ENCODE measurements at regions not wholly inside any gene's neighbourhood (a gene's known extent, or its start where the extent isn't known, plus 50 kb on each side); places are given as distances from the start of the nearest gene placed in this dataset.

GRCh38 chr14:40887912-40888311 lies 718.8 kb upstream of the LRFN5 start:
- H3K79me2 ChIP-seq (ENCODE audit: control insufficient read depth, insufficient read depth, low read length, poor library complexity): no peaks in the 10 kb centered on the region
- no peak overlapping the region for H2BK5ac ChIP-seq (ENCODE audit: low read depth, low read length, poor library complexity)

DNA sequence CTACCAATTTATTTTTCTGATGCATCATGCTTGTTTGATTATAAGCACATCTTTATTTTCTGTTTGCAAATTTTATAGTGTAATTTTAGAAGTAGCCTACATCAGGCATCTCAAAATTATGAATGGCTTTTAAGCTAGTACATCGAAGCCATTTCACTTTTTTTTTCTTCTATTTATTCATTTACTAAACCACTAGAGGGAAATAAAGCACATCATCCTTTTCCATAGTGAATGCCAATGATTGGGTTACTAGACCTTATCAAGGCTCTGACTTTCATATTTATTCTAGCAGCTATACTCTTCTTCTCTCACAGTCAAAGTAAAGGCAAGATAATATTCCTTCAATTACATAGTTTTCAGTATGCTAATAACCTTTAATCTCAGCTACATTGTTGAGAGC lies 736.4 kb upstream of the LRFN5 start:
- no peak overlapping the region for H3K4ac ChIP-seq (ENCODE audit: low read depth, low read length)
- no peak overlapping the region for H2BK5ac ChIP-seq (ENCODE audit: low read depth, low read length, poor library complexity)
- H2AK5ac ChIP-seq (ENCODE audit: low read length): no peak overlapping the region
- H2AFZ ChIP-seq (ENCODE audit: insufficient read depth, low read length, poor library complexity): no peak overlapping the region
- no peaks in the 10 kb centered on the region for H3K27me3 ChIP-seq (ENCODE audit: insufficient read depth, low read length)
- no peaks in the 10 kb centered on the region for H3K36me3 ChIP-seq (ENCODE audit: control insufficient read depth in 1 of 2, insufficient read depth in 2 of 2, low read length in 2 of 2)
- no peaks in the 10 kb centered on the region for H3K4me1 ChIP-seq (ENCODE audit: control insufficient read depth in 1 of 2, insufficient read depth in 2 of 2, low read length in 2 of 2)
- H3K14ac ChIP-seq (ENCODE audit: low read length): no peak overlapping the region
- no peak overlapping the region for H3K9ac ChIP-seq (ENCODE audit: low read length)
- no peak overlapping the region for H2BK12ac ChIP-seq (ENCODE audit: low read length)
- no peak overlapping the region for H3K27ac ChIP-seq (ENCODE audit: low read depth, low read length)
- H3K79me2 ChIP-seq (ENCODE audit: control insufficient read depth, insufficient read depth, low read length, poor library complexity): no peaks in the 10 kb centered on the region
- H3K4me2 ChIP-seq (ENCODE audit: low read length): no peak overlapping the region
- no peaks in the 10 kb centered on the region for H3K79me1 ChIP-seq (ENCODE audit: low read length)
- H4K91ac ChIP-seq (ENCODE audit: low read depth, low read length): no peak overlapping the region
- no peaks in the 10 kb centered on the region for H3K9me3 ChIP-seq (ENCODE audit: insufficient read depth, low read depth, low read length)
- H4K12ac ChIP-seq (ENCODE audit: low read depth, low read length): no peak overlapping the region
- no peak overlapping the region for H3K4me3 ChIP-seq (ENCODE audit: low read depth, low read length)
- H3K18ac ChIP-seq (ENCODE audit: low read length): no peak overlapping the region
- no peak overlapping the region for H2BK120ac ChIP-seq (ENCODE audit: insufficient read depth, low read length, poor library complexity)
- H3K23ac ChIP-seq (ENCODE audit: low read length): no peak overlapping the region
- DNase-seq: no peak
- no CpG with 5 or more reads among the region's 1 CpG for WGBS (ENCODE audit: extremely low coverage, insufficient coverage, insufficient read length)
- no peak overlapping the region for H4K8ac ChIP-seq (ENCODE audit: low read depth, low read length)

More at GRCh38 chr14:40887912-40888311, 718.8 kb upstream of the LRFN5 start:
- Histone ChIP-seq H3K79me1 (ENCODE audit: low read length) (no peaks in the 10 kb centered on the region), H3K18ac (ENCODE audit: low read length) (no peak overlapping the region), H3K4ac (ENCODE audit: low read depth, low read length) (no peak overlapping the region), H3K4me1 (ENCODE audit: control insufficient read depth in 1 of 2, insufficient read depth in 2 of 2, low read length in 2 of 2) (no peaks in the 10 kb centered on the region), H2AFZ (ENCODE audit: insufficient read depth, low read length, poor library complexity) (no peak overlapping the region), H3K27me3 (ENCODE audit: insufficient read depth, low read length) (no peaks in the 10 kb centered on the region), H3K9ac (ENCODE audit: low read length) (no peak overlapping the region), H3K4me3 (ENCODE audit: low read depth, low read length) (no peak overlapping the region), H3K14ac (ENCODE audit: low read length) (no peak overlapping the region), H3K27ac (ENCODE audit: low read depth, low read length) (no peak overlapping the region), H3K36me3 (ENCODE audit: control insufficient read depth in 1 of 2, insufficient read depth in 2 of 2, low read length in 2 of 2) (no peaks in the 10 kb centered on the region), H2BK12ac (ENCODE audit: low read length) (no peak overlapping the region), H3K23ac (ENCODE audit: low read length) (no peak overlapping the region), H4K91ac (ENCODE audit: low read depth, low read length) (no peak overlapping the region), H2BK120ac (ENCODE audit: insufficient read depth, low read length, poor library complexity) (no peak overlapping the region), H3K4me2 (ENCODE audit: low read length) (no peak overlapping the region), H3K9me3 (ENCODE audit: insufficient read depth, low read depth, low read length) (no peaks in the 10 kb centered on the region), H4K8ac (ENCODE audit: low read depth, low read length) (no peak overlapping the region), H2AK5ac (ENCODE audit: low read length) (no peak overlapping the region), H4K12ac (ENCODE audit: low read depth, low read length) (no peak overlapping the region)
- no peak for DNase-seq
- no CpG with 5 or more reads among the region's 2 CpGs for WGBS (ENCODE audit: extremely low coverage, insufficient coverage, insufficient read length)

- peak overlapping the region; percentile 8 for H3K9ac ChIP-seq (ENCODE audit: low read length)
- H3K79me2 ChIP-seq (ENCODE audit: control insufficient read depth, insufficient read depth, low read length, poor library complexity): no peaks in the 10 kb centered on the region
- no peaks in the 10 kb centered on the region for H3K27me3 ChIP-seq (ENCODE audit: insufficient read depth, low read length)
- peaks cover 1% of the 10 kb centered on the region for H3K9me3 ChIP-seq (ENCODE audit: insufficient read depth, low read depth, low read length)
- H3K4ac ChIP-seq (ENCODE audit: low read depth, low read length): no peak overlapping the region
- no peaks in the 10 kb centered on the region for H3K79me1 ChIP-seq (ENCODE audit: low read length)
- no peaks in the 10 kb centered on the region for H3K4me1 ChIP-seq (ENCODE audit: control insufficient read depth in 1 of 2, insufficient read depth in 2 of 2, low read length in 2 of 2)
- no peak overlapping the region for H4K8ac ChIP-seq (ENCODE audit: low read depth, low read length)
- no peak overlapping the region for H4K12ac ChIP-seq (ENCODE audit: low read depth, low read length)
- WGBS (ENCODE audit: extremely low coverage, insufficient coverage, insufficient read length): no CpG with 5 or more reads among the region's 1 CpG
- no peak overlapping the region for H4K91ac ChIP-seq (ENCODE audit: low read depth, low read length)
- H2BK120ac ChIP-seq (ENCODE audit: insufficient read depth, low read length, poor library complexity): no peak overlapping the region
- no peak overlapping the region for H3K18ac ChIP-seq (ENCODE audit: low read length)
- no peak for DNase-seq
- no peak overlapping the region for H2AFZ ChIP-seq (ENCODE audit: insufficient read depth, low read length, poor library complexity)
- H3K23ac ChIP-seq (ENCODE audit: low read length): no peak overlapping the region
- H3K14ac ChIP-seq (ENCODE audit: low read length): no peak overlapping the region
- H3K27ac ChIP-seq (ENCODE audit: low read depth, low read length): no peak overlapping the region
- no peak overlapping the region for H2AK5ac ChIP-seq (ENCODE audit: low read length)
- H3K4me2 ChIP-seq (ENCODE audit: low read length): no peak overlapping the region
- no peak overlapping the region for H3K4me3 ChIP-seq (ENCODE audit: low read depth, low read length)
- H3K36me3 ChIP-seq (ENCODE audit: control insufficient read depth in 1 of 2, insufficient read depth in 2 of 2, low read length in 2 of 2): no peaks in the 10 kb centered on the region
- no peak overlapping the region for H2BK12ac ChIP-seq (ENCODE audit: low read length)
- H2BK5ac ChIP-seq (ENCODE audit: low read depth, low read length, poor library complexity): no peak overlapping the region
These were observed 747.6 kb upstream of the LRFN5 start for GRCh38 chr14:40859055-40859454.

GRCh38 chr14:40855343-40855742 lies 751.3 kb upstream of the LRFN5 start:
- no peaks in the 10 kb centered on the region for H3K27me3 ChIP-seq (ENCODE audit: insufficient read depth, low read length)
- H3K23ac ChIP-seq (ENCODE audit: low read length): no peak overlapping the region
- no peak overlapping the region for H2BK120ac ChIP-seq (ENCODE audit: insufficient read depth, low read length, poor library complexity)
- H2AFZ ChIP-seq (ENCODE audit: insufficient read depth, low read length, poor library complexity): no peak overlapping the region
- H2AK5ac ChIP-seq (ENCODE audit: low read length): no peak overlapping the region
- no peak overlapping the region for H2BK5ac ChIP-seq (ENCODE audit: low read depth, low read length, poor library complexity)
- H3K4me1 ChIP-seq (ENCODE audit: control insufficient read depth in 1 of 2, insufficient read depth in 2 of 2, low read length in 2 of 2): no peaks in the 10 kb centered on the region
- no peak overlapping the region for H2BK12ac ChIP-seq (ENCODE audit: low read length)
- no peaks in the 10 kb centered on the region for H3K79me2 ChIP-seq (ENCODE audit: control insufficient read depth, insufficient read depth, low read length, poor library complexity)
- H4K91ac ChIP-seq (ENCODE audit: low read depth, low read length): no peak overlapping the region
- H3K14ac ChIP-seq (ENCODE audit: low read length): no peak overlapping the region
- H3K4me2 ChIP-seq (ENCODE audit: low read length): no peak overlapping the region
- no peaks in the 10 kb centered on the region for H3K79me1 ChIP-seq (ENCODE audit: low read length)
- H3K18ac ChIP-seq (ENCODE audit: low read length): no peak overlapping the region
- DNase-seq: no peak
- no peak overlapping the region for H4K8ac ChIP-seq (ENCODE audit: low read depth, low read length)
- no peak overlapping the region for H3K9ac ChIP-seq (ENCODE audit: low read length)
- no CpG with 5 or more reads among the region's 6 CpGs for WGBS (ENCODE audit: extremely low coverage, insufficient coverage, insufficient read length)
- peaks cover 1% of the 10 kb centered on the region for H3K9me3 ChIP-seq (ENCODE audit: insufficient read depth, low read depth, low read length)
- H3K27ac ChIP-seq (ENCODE audit: low read depth, low read length): no peak overlapping the region
- no peak overlapping the region for H3K4me3 ChIP-seq (ENCODE audit: low read depth, low read length)
- no peak overlapping the region for H3K4ac ChIP-seq (ENCODE audit: low read depth, low read length)
- H4K12ac ChIP-seq (ENCODE audit: low read depth, low read length): no peak overlapping the region
- no peaks in the 10 kb centered on the region for H3K36me3 ChIP-seq (ENCODE audit: control insufficient read depth in 1 of 2, insufficient read depth in 2 of 2, low read length in 2 of 2)

Data from trophoblast cell (in vitro differentiated cells and primary cell).